ENCODE measurements at regions not wholly inside any gene's neighbourhood (a gene's known extent, or its start where the extent isn't known, plus 50 kb on each side); places are given as distances from the start of the nearest gene placed in this dataset.

GRCh38 chrX:115402299-115402698 is 112.8 kb downstream of the LUZP4 start:
- TF ChIP-seq CTCF (IDR thresholded peaks at IDR 0.05) (no peak), ZNF532 (CRISPR knock-in tag; IDR thresholded peaks at IDR 0.05; ENCODE audit: borderline replicate concordance) (no peak), ZNF138 (CRISPR knock-in tag; conservative IDR thresholded peaks at IDR 0.05) (no peak), SMAD3 (CRISPR knock-in tag; IDR thresholded peaks at IDR 0.05; ENCODE audit: borderline replicate concordance) (no peak), NR3C1 (CRISPR knock-in tag; conservative IDR thresholded peaks at IDR 0.05; ENCODE audit: low read depth) (no peak), TEAD4 (CRISPR knock-in tag; IDR thresholded peaks at IDR 0.05) (no peak), NFYB (CRISPR knock-in tag; conservative IDR thresholded peaks at IDR 0.05; ENCODE audit: low read depth) (no peak), ATF6 (CRISPR knock-in tag; IDR thresholded peaks at IDR 0.05) (no peak), HMGXB4 (CRISPR knock-in tag; IDR thresholded peaks at IDR 0.05) (no peak), USF2 (CRISPR knock-in tag; IDR thresholded peaks at IDR 0.05) (no peak)
- TF ChIP-seq, protein P1, sequence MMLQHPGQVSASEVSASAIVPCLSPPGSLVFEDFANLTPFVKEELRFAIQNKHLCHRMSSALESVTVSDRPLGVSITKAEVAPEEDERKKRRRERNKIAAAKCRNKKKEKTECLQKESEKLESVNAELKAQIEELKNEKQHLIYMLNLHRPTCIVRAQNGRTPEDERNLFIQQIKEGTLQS (CRISPR knock-in tag; conservative IDR thresholded peaks at IDR 0.05): no peak
- TF ChIP-seq, protein P2, sequence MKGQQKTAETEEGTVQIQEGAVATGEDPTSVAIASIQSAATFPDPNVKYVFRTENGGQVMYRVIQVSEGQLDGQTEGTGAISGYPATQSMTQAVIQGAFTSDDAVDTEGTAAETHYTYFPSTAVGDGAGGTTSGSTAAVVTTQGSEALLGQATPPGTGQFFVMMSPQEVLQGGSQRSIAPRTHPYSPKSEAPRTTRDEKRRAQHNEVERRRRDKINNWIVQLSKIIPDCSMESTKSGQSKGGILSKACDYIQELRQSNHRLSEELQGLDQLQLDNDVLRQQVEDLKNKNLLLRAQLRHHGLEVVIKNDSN (CRISPR knock-in tag; IDR thresholded peaks at IDR 0.05): no peak
- TF ChIP-seq, protein P3, sequence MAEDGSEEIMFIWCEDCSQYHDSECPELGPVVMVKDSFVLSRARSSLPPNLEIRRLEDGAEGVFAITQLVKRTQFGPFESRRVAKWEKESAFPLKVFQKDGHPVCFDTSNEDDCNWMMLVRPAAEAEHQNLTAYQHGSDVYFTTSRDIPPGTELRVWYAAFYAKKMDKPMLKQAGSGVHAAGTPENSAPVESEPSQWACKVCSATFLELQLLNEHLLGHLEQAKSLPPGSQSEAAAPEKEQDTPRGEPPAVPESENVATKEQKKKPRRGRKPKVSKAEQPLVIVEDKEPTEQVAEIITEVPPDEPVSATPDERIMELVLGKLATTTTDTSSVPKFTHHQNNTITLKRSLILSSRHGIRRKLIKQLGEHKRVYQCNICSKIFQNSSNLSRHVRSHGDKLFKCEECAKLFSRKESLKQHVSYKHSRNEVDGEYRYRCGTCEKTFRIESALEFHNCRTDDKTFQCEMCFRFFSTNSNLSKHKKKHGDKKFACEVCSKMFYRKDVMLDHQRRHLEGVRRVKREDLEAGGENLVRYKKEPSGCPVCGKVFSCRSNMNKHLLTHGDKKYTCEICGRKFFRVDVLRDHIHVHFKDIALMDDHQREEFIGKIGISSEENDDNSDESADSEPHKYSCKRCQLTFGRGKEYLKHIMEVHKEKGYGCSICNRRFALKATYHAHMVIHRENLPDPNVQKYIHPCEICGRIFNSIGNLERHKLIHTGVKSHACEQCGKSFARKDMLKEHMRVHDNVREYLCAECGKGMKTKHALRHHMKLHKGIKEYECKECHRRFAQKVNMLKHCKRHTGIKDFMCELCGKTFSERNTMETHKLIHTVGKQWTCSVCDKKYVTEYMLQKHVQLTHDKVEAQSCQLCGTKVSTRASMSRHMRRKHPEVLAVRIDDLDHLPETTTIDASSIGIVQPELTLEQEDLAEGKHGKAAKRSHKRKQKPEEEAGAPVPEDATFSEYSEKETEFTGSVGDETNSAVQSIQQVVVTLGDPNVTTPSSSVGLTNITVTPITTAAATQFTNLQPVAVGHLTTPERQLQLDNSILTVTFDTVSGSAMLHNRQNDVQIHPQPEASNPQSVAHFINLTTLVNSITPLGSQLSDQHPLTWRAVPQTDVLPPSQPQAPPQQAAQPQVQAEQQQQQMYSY (CRISPR knock-in tag; IDR thresholded peaks at IDR 0.05): no peak

All from WTC11 (cell line).